MM.1S (cell line): ENCODE measurements at regions not wholly inside any gene's neighbourhood (a gene's known extent, or its start where the extent isn't known, plus 50 kb on each side); places are given as distances from the start of the nearest gene placed in this dataset.

Source experiments
- CTCF ChIP-seq: fragments of 300-600 bp; sonication (generic); IDR thresholded peaks from 2 replicates; pipeline ENCODE4 v1.5.1; 2016; ENCODE audit warnings: antibody characterized with exemption, low read length, mixed read lengths
- EZH2 ChIP-seq: fragments of 300-600 bp; sonication (generic); optimal IDR thresholded peaks from 2 replicates; pipeline ENCODE3; 2017; ENCODE audit warnings: low read depth, mild to moderate bottlenecking, antibody characterized with exemption, low read length, mixed read lengths
- EZH2phosphoT487 ChIP-seq: fragments of 300-600 bp; sonication (generic); IDR thresholded peaks from 2 replicates; pipeline ENCODE4 v1.6.1; 2018; ENCODE audit warnings: antibody characterized with exemption, low read length

- TF ChIP-seq CTCF (no peak), EZH2 (no peak), EZH2phosphoT487 (no peak)
Measured at GRCh38 chr5:103424453-103425205, 138.0 kb downstream of the NUDT12 start.
